ENCODE measurements at regions not wholly inside any gene's neighbourhood (a gene's known extent, or its start where the extent isn't known, plus 50 kb on each side); places are given as distances from the start of the nearest gene placed in this dataset.
A peak's percentile ranks its signal among the peaks of the same experiment; 100 is the strongest.
"Not testable (repeated sequence)": the region's sequence is repeated elsewhere in the genome, so short reads cannot be mapped to it uniquely, and the experiment has no call there.

DNA sequence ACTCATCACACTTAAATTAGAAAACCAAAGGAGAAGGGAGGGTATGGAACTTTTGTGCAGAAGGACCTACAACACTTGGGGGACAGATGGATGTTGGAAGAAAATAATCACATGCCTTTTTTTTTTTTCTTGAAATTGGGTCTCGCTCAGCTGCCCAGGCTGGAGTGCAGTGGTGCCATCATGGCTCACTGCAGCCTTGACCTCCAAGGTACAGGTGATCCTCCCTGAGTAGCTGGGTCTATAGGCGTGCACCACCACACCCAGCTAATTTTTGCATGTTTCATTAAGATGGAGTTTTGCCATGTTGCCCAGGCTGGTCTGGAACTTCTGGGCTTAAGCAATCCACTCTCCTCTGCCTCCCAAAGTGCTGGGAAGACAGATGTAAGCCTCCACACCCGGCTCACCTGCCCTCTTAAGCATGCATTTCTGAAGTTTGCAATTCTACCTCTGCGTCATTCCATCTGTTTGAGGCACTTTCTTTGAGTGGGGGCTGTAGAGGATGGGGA, 370.8 kb upstream of the JARID2 start:
- DNase-seq (ENCODE audit: low read depth in 2 of 2) = no peak

DNA sequence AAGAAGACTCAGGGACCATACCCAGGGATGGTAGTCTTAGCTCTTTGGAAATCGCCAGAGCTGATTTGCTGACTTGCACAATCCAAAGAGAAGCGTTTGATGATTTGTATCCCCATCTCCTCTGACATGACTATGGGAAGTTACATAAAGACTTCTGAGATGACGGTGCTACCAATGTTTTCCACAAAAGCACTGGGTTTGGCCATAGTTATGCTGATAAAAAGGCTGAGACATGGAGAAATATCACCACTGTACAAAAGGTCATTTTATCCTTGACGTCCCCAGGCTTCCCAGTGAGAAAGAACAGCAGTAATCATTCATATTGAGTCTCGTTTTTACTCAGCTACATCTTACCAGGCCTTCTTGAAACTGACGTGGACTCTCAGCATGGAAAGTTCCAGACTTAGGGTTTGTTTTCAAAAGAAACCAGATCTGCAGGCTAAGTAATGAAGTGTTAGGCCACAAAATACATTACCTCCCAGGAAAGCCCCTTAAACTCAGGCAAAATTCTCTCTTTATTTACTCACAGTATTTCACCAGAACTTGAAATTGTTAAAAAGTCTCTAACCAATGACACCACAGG, 370.3 kb upstream of the JARID2 start:
- DNase-seq (ENCODE audit: low read depth in 2 of 2) = peak in 1 of 2 donors; percentile 38

DNA sequence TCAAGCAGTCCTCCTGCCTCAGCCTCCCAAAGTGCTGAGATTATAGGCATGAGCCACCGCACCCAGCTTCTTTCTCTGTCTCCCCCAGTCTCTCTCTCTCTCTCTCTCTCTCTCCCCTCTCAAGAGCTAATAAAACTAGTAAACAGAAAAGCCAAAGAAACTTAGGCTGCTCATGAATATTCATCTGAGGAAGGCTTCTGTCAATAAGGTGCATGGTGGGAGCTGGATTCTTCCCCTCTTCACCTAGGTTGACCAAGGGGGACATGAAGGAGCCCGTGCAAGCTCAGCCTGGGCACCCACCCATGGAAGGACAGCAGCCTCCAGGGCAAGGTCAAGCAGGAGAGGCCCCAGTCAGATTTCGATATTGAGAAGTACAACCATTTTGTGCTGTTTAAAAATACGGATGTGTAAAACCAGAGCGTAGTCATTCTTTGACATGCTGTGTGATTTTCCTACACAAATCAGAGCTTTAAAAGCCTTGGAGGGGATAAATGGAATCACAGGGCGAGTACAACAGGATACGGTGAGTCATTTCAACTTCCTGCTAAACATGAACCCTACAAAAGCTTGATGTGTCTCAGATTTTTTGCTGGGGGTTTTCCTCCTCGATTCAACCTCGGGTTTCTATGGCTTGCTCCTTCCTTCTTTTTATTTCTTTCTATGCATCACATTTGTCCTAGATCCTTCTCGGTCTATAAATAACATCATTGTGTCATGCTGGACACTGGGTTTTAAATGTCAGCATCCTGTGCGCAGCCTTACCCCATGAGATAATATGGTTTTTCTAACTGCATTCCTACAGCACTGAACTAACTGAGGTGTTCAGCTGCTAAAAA, 368.9 kb upstream of the JARID2 start:
- no peak for DNase-seq (ENCODE audit: low read depth in 2 of 2)

DNA sequence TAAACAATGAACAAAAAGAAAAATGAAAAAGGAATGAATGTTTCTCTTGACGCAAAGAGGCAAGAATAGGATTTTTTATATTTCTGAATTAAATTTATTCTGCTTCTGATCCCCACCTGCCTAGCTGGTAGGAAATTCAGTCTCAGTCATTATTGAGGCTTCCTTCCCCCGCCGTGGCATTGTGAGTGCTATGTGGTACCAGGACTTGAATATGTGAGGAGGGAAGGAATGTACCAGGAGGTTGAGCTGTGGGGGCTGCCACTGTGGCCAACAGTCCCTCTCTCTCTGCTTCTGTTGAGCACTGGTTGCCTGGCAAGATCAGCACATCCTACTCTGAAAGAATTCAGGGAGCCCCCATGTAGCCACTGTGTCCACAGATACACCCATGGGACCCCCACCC, 368.1 kb upstream of the JARID2 start:
- no peak for DNase-seq (ENCODE audit: low read depth in 2 of 2)

DNA sequence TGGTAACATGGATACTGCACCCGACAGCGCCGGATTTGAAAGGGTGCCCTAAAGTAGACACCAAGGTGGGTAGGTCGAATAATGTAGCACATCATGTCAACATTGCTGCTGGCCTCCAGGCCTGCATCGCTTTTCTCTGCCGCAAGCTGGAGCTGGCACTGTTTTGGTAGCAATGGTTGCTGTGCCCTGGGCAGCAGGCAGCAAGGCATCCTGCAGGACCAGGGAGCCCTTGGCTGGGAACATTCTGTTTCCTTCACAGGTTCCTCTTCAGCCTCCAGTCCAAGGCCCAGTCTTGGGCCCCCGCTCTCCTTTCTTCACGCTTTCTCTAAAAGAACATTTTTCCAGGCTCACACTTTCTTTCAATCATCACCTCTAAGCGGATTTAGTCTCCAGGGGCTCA, 365.8 kb upstream of the JARID2 start:
- no peak for DNase-seq (ENCODE audit: low read depth in 2 of 2)

DNA sequence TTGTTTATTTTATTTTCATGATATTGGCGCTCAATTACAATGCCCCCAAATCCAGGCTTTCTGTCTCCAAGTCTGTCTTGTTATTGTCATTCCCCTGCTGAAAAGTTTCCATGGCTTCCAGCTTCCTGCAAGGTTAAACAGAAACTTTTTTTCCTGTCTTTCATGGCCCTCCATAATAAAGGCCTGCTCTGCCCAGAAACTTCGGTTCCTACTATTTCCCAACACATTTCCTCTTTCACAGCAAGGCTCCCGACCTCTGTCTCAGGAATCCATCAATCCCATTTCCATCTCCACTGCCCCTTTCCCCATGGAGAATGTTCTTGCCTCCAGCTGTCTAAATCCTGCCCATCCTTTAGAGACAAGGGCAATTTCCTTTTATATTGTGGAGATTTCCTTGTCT, 365.2 kb upstream of the JARID2 start:
- DNase-seq (ENCODE audit: low read depth in 2 of 2) = no peak

DNA sequence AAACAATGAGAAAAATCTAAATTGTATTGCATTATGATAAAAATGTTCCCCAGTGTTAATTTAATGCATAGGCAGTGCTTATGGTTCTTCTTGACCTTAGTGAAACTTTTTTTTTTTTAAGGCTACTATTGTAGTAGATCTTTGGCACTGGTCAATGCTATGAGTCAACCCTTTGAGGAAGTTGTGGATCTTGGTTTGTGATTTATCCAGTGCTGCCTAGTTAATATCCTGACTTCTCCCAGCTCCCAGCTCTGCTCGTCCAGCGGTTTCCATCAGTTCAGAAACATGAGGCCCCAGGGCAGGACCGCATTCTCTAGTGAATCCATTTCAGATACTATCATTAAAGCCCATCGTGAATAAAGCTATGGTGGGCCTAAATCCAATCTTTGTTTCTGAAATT, 364.5 kb upstream of the JARID2 start:
- no peak for DNase-seq (ENCODE audit: low read depth in 2 of 2)

DNA sequence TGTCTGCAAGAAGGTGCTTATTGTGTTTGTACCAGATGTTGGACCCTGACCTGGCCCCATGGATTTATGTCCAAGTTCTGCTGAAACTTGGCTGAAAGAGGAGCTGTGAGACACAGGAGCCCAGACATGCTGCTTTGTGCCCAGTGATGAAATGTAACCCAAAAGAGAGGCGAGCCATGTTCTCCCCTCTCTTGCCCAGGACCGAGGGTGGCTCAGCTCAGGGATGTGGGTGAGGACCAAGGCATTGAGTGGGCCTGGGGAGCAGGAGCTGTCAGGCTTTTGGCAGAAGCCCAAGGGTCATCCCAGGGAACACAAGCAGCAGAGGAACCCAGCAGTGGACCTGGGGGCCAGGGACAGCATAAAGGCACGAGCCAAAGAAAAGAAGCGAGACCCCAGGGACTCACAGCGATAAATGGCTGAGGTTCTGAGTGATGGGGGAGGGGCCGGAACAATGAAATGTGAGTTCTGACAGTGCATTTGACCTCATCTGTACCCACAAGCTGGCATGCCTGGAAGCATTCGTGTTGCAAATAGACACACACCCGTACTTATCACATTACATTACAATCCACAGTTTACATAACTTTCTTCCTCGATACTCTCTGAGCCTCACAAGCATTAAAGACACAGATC, 363.4 kb upstream of the JARID2 start:
- DNase-seq (ENCODE audit: low read depth in 2 of 2) = no peak

DNA sequence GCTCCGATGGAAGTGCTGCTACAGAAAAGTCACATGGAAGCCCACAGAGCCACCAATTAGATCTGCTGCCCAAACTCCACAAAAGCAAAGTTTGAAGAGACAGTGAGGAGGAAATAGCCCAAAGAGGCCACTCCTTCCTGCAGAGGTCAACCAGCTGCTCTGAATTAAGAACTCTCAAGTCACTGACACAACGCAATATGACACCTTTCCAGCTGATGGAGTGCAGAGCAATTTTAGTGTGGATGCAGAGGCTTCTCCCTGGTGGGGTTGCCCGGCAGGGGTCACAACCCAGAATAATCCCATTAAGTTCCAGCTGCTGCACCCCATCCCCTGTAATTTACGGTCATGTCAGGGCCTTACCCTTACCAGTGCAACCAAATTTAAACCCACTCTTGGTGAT, 361.9 kb upstream of the JARID2 start:
- DNase-seq (ENCODE audit: low read depth in 2 of 2) = no peak

DNA sequence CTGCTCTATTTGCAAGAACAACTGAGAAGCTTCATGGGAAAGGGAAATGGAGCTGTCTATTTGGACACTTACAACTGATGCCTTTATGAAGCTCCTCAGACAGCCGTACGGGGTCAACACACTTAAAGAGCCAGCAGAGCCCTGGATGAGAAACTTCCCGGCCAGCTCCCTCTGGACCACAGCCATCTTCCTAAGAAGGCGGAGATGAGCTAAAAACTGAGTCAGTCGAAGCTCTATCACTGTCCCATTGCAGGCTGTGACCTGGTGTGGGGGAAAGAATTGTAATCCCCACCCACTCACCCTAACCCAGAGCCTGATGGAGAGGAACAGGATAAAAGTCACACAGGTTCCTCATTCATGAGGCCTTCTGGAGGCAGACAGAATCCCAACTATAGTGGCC, 360.4 kb upstream of the JARID2 start:
- no peak for DNase-seq (ENCODE audit: low read depth in 2 of 2)

DNA sequence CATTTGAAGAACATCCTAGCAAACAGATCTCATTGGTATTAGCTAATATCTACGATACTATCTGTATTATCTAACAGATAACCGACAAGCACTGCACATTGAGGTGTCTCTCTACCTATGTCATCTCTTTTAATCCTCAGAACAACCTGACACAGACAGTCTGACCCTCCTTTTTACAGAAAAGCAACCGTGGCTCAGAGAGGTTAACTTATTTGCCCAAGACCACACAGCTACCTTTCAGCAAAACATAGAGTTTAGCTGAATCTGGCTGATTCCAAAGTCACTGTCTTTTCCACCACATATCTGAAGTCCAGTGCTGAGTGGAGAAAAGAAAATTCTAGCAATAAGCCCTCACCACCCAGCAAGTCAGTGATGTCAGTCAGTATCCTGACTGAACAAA, 358.7 kb upstream of the JARID2 start:
- DNase-seq (ENCODE audit: low read depth in 2 of 2) = no peak

DNA sequence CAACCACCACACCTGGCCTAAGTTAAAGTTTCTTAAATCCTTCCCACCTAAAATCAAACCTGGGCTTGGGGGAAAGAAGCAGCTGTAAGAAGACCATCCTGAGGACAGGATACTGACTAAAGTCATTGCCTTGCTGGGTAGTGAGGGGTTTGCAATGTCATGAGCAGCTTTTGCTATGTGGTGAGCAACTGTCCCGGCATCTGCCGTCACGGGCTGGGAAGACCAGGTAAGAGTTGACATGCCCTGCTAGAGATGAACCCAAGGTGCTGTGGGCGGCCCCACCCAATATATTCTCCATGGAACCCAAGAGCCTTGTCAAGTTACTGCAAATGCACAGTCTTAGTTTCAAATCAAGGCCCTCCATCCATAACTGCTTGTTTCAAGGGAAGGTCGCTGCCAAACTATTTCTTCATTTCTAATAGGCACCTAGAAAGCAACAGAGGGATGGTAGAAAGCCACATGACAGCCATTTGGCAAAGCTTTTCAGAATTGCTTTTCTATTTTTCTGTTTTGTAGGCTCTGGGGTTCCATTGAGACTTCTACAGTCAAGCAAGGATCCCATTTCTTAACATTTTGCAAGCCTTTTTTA, 357.8 kb upstream of the JARID2 start:
- DNase-seq (ENCODE audit: low read depth in 2 of 2) = no peak

DNA sequence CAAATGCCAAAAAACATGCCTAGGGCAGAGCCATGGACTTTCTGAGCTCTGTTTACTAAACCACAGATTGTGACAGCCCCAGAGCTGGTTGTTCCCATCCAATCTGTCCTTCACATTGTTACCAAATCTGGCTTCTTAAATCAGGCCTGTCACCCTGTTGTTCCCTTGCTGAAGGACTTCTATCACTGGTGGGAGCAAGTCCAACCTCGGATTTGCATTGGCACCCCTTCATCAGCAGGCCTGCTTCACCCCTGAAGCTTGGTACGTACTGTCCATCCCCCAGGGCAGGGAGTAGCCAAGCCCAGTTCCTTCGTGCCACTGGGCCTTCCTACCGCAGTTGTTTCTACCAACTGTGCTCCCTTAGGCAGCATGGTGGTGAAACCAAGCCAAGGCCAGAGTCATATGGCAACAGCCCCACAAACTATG, 357.3 kb upstream of the JARID2 start:
- DNase-seq (ENCODE audit: low read depth in 2 of 2) = no peak

DNA sequence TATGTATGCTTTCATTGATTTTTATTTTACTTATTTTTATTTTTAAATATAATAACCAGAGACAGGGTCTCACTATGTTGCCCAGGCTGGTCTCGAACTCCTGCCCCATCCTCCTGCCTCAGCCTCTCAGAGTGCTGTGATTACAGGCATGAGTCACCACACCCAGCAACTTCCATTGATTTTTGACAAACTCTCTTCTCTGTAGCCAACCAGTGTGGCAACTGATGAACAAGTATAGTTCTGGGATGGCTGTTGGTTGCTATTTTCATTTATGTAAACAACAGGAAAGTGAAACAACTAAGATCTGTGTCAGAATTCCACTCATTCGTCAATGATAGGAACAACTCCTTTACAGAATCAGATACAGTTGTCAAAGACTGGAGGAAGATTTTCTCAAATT, 356.7 kb upstream of the JARID2 start:
- no peak for DNase-seq (ENCODE audit: low read depth in 2 of 2)

DNA sequence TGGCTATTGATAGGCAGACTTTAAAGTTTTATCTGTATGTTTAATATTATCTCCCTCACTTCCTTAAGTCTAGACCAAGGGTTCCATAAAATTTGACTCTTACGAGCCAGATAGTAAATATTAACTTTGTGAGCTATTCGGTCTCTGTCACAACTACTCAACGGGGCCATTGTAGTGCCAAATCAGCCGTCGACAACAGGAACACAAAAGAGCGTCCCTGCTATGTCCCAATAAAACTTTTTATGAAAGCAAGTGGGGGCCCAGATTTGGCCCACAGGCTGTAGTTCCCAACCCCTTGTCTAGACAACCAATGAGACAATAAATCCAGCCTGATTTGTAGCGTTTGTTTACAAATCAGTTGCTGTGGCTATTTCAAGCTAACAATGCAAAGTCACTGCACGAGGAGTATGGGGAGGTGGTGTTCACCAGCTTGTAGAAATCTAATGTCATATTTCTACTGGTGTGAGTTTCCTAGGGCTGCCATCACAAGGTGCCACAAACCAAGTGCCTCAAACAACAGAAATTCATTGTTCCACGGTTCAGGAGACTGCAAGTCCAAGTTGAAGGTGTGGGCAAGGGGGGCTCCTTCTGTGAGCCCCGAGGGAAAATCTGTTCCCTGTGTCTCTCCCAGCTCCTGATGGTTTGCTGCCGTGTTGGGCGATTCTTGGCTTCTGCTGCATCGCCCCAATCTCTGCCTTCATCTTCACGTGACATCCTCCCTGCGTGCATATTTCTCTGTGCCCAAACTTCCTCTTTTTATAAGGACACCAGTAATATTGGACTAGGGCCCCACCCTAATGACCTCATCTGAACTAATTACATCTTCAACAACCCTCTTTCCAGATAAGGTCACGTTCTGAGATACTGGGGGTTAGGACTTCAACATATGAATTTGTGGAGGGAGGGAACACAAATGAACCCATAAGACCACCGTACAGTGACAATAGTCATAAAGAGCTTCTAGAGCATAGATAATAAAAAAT, 356.0 kb upstream of the JARID2 start:
- no peak for DNase-seq (ENCODE audit: low read depth in 2 of 2)

DNA sequence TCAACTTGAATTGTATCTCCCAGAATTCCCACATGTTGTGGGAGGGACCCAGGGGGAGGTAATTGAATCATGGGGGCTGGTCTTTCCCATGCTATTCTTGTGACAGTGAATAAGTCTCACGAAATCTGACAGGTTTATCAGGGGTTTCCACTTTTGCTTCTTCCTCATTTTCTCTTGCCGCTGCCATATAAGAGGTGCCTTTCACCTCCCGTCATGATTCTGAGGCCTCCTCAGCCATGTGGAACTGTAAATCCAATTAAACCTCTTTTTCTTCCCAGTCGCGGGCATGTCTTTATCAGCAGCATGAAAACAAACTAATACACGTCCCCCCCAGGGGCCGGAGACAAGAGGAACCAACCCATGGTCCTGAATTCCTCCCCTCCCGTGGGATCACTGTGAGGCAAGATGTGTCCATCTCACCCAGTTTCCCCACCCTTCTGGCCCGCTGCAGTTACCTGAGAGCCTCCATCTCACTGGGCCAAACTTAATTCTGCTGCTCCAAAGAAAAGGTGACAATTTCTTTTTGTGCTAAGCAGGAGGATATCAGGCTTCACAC, 354.0 kb upstream of the JARID2 start:
- DNase-seq (ENCODE audit: low read depth in 2 of 2) = not testable (repeated sequence)

DNA sequence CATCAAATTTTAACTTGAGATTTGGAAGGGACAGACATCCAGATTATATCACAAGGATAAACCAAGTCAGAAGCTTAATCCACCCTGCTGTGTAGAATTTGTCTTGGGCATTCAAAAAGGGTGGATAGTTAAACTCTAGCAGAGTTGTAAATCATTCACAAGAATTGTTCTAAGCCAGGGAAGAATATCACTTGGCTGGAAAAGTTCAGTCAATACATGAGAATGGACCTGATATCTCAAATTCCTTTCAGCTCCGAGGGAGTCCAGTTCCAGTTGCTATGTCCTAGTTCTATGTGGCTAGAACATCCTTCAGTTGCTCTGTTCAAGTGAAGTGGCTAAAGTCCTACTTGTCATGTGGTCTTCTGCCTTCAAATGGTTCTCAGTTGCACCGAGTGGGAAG, 351.8 kb upstream of the JARID2 start:
- DNase-seq (ENCODE audit: low read depth in 2 of 2) = no peak

DNA sequence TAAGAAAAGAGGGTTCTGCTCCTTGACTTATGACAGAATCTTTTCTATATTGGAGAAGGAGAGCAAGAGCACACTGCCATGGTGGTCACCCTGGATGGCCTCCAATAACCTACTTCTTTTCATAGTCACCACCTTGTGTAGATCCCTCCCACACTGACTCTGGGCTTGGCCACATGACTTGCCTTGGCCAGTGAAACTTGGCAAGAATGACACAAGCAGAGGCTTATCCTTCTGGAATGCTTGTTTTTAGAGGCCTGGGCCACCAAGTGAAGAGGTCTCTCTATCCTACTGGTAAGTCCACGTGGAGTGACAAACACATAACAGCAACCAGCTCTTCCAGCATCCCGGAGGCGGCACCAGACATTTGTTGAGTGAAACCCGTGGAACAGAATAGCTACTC, 349.4 kb upstream of the JARID2 start:
- no peak for DNase-seq (ENCODE audit: low read depth in 2 of 2)

DNA sequence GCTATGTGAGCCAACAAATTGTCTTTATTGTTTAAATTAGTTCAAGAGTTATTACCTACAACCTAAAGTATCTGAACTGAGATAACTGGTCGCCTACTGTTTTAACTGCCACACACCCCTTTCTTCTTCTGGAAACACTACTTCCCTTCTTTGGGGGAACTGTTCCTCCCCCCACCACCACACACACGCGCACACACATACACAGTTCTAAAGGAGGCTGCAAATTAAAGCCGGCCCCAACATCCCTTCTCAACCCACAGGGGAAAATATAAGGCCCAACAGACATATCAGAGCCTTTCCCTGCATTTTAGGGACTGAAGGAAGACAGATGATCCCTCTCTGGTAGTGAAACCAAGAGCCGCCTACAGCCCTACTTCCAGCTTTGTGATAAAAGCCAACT, 348.0 kb upstream of the JARID2 start:
- DNase-seq (ENCODE audit: low read depth in 2 of 2) = no peak

DNA sequence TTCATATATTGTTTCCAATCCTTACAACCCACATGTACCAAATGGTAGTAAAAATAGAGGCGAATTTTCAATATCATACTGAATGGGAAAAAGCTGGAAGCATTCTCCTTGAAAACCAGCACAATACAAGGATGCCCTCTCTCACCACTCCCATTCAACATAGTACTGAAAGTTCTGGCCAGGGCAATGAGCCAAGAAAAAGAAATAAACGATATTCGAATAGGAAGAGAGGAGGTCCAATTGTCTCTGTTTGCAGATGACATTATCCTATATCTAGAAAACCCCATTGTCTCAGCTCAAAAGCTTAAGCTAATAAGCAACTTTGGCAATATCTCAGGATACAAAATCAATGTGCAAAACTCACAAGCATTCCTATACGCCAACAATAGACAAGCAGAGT, 346.4 kb upstream of the JARID2 start:
- DNase-seq (ENCODE audit: low read depth in 2 of 2) = not testable (repeated sequence)

DNA sequence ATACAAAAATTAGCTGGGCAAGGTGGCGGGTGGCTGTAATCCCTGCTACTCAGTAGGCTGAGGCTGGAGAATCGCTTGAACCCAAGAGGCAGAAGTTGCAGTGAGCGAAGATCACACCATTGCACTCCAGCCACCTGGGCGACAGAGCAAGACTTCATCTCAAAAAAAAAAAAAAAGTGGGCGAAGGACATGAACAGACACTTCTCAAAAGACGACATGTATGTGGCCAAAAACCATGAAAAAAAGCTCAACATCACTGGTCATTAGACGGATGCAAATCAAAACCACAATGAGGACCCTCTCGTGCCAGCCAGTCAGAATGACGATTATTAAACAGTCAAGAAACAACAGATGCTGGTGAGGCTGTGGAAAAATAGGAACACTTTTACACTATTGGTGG, 344.9 kb upstream of the JARID2 start:
- DNase-seq (ENCODE audit: low read depth in 2 of 2) = no peak
